ENCODE measurements at regions not wholly inside any gene's neighbourhood (a gene's known extent, or its start where the extent isn't known, plus 50 kb on each side); places are given as distances from the start of the nearest gene placed in this dataset.

GRCh38 chr1:55839626-55840025, 624.5 kb upstream of the USP24 start:
- no peak for DNase-seq

- DNase-seq = no peak
These were observed 624.1 kb upstream of the USP24 start for GRCh38 chr1:55839221-55839620.

- no peak for DNase-seq
These were observed 620.9 kb upstream of the USP24 start for GRCh38 chr1:55836086-55836485.

- DNase-seq = no peak
These were observed 618.4 kb upstream of the USP24 start for GRCh38 chr1:55833529-55834091.

GRCh38 chr1:55831759-55832158, 616.6 kb upstream of the USP24 start:
- no peak for DNase-seq

- no peak for DNase-seq
These were observed 612.9 kb upstream of the USP24 start for GRCh38 chr1:55828044-55828443.

- DNase-seq = no peak
These were observed 612.2 kb upstream of the USP24 start for GRCh38 chr1:55827350-55827749.

GRCh38 chr1:55826381-55827080, 611.4 kb upstream of the USP24 start:
- no peak for DNase-seq

GRCh38 chr1:55825461-55825860, 610.3 kb upstream of the USP24 start:
- DNase-seq = no peak

- no peak for DNase-seq
These were observed 609.1 kb upstream of the USP24 start for GRCh38 chr1:55824251-55824640.

GRCh38 chr1:55823541-55824250, 608.5 kb upstream of the USP24 start:
- DNase-seq = no peak

GRCh38 chr1:55822891-55823290, 607.7 kb upstream of the USP24 start:
- DNase-seq = no peak

GRCh38 chr1:55821234-55821633, 606.1 kb upstream of the USP24 start:
- no peak for DNase-seq

GRCh38 chr1:55820501-55820900, 605.3 kb upstream of the USP24 start:
- DNase-seq = no peak

- DNase-seq = no peak
These were observed 603.8 kb upstream of the USP24 start for GRCh38 chr1:55819011-55819410.

- DNase-seq = no peak
These were observed 601.6 kb upstream of the USP24 start for GRCh38 chr1:55816456-55817426.

GRCh38 chr1:55815745-55816455, 600.7 kb upstream of the USP24 start:
- no peak for DNase-seq

GRCh38 chr1:55814967-55815366, 599.8 kb upstream of the USP24 start:
- no peak for DNase-seq

GRCh38 chr1:55813618-55814017, 598.5 kb upstream of the USP24 start:
- DNase-seq = no peak

- DNase-seq = no peak
These were observed 597.1 kb upstream of the USP24 start for GRCh38 chr1:55812281-55812680.

GRCh38 chr1:55808263-55808662, 593.1 kb upstream of the USP24 start:
- no peak for DNase-seq

- DNase-seq = no peak
These were observed 588.3 kb upstream of the USP24 start for GRCh38 chr1:55803429-55803828.
